ENCODE measurements at regions not wholly inside any gene's neighbourhood (a gene's known extent, or its start where the extent isn't known, plus 50 kb on each side); places are given as distances from the start of the nearest gene placed in this dataset.
"Not testable (repeated sequence)": the region's sequence is repeated elsewhere in the genome, so short reads cannot be mapped to it uniquely, and the experiment has no call there.

DNA sequence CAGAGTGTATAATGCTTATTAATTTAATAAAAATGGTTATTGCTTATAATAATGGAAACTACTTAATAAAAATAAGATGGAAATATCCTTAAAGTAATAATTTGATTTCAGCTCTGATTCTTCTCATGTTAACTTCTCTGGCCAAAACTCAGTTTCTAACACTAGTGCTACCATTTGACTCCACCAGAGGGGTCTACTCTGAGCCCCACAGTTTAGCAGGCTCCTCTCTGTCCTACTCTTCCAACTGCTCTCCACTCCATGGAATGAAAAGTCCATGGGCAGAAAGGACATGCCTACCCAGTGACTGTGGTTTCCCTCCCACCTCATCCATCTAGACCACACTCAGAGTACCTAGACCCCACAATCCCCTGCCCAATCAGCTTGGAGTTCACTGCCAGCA is 489.1 kb upstream of the CAMK1G start:
- DNase-seq (ENCODE audit: low read depth): no peak
- in situ Hi-C loops (cut with HindIII; ENCODE audit: low pct_unique_long_range_greater_than_20kb, low sequenced_read_pairs): no loop called here

DNA sequence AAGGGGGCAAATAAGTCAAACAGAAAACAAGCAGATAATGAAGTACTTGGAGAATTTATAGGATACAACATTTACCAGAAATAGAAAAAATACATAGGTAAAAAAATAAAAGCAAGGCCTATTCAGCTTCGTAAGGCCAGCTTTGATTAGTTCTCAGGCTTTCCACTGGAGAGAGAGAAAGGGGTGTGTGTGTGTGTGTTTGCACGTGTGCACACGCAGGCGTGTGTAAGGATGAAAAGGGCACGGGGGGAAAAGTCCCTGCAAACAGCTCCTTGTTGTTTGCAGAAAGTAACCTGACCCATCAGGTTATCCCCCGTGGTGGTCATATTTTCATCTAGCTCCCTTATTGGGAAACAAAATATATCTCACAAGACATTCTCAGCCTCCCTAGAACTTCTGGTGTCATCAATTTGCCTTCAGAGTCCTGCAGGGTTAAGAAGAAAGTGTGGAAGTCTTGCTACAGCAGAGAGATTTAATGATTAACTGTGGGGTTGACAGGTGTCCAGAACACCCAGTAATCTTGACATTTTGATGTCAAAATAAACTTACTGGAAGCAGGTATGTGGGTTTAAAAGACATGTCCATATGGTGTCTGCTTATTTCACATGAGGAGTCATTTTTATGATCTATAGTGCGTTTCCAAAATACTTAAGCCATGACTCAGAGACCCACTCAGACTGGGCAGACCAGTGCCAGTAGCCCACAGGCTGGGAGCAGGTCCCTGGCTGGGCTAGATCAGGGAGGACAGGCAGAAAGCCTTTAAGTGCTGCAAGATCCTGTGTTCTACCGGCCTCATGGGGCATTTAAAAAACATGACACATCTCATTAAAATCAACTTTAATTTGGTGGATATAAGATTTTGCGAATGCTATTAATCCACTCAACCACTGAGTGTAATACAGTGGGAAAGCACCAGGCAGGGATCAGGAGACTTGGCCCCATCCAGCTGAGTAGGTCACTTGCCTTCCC is 487.6 kb upstream of the CAMK1G start:
- no peak for DNase-seq (ENCODE audit: low read depth)
- in situ Hi-C loops (cut with HindIII; ENCODE audit: low pct_unique_long_range_greater_than_20kb, low sequenced_read_pairs): no loop called here

GRCh38 chr1:209100460-209100859 is 483.1 kb upstream of the CAMK1G start:
- DNase-seq (ENCODE audit: low read depth): no peak
- in situ Hi-C loops (cut with HindIII; ENCODE audit: low pct_unique_long_range_greater_than_20kb, low sequenced_read_pairs): no loop called here

DNA sequence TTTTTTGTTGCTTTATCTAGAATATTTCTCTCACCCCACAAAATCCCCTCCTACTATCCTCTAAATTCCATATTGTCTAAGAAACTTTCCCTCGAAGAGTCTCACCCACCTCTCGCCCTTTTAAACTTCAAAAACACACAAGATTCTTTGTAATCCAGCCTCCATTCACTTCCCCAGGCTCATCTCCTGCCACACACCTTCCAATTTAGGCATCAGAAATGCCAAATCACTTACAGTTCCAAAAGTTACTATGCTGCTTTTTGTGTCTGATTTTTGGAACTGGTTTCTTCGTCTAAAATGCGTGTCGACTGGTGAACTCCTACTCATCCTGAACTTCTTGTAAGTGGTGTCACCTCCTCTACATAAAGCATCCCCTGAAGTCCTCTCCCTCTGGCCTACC is 482.4 kb upstream of the CAMK1G start:
- in situ Hi-C loops (cut with HindIII; ENCODE audit: low pct_unique_long_range_greater_than_20kb, low sequenced_read_pairs): no loop called here
- no peak for DNase-seq (ENCODE audit: low read depth)

GRCh38 chr1:209102120-209102519 is 481.4 kb upstream of the CAMK1G start:
- in situ Hi-C loops (cut with HindIII; ENCODE audit: low pct_unique_long_range_greater_than_20kb, low sequenced_read_pairs): no loop called here
- no peak for DNase-seq (ENCODE audit: low read depth)

DNA sequence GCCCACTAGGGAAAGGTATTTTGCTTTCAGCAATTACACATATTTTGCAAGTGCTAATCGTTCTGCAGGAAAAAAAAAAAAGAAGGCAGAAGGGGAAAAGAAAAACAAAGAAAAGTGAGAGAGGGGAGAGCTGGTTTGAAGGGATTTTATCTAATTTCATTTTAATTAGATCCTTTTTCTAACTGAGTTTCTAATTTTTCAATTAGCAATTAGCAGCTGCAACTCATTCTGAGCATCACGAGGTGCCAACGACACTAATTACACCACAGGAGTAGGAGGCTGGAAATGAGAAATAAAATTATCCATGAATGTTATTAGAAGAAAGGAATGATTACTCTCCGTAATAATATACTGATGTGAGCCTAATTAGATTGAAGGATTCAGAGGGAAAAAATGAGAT is 481.0 kb upstream of the CAMK1G start:
- no peak for DNase-seq (ENCODE audit: low read depth)
- in situ Hi-C loops (cut with HindIII; ENCODE audit: low pct_unique_long_range_greater_than_20kb, low sequenced_read_pairs): no loop called here

- in situ Hi-C loops (cut with HindIII; ENCODE audit: low pct_unique_long_range_greater_than_20kb, low sequenced_read_pairs): no loop called here
- DNase-seq (ENCODE audit: low read depth): no peak
Observed at GRCh38 chr1:209103092-209103491, 480.4 kb upstream of the CAMK1G start.

- in situ Hi-C loops (cut with HindIII; ENCODE audit: low pct_unique_long_range_greater_than_20kb, low sequenced_read_pairs): no loop called here
- DNase-seq (ENCODE audit: low read depth): no peak
Observed at GRCh38 chr1:209104646-209105045, 478.9 kb upstream of the CAMK1G start.

DNA sequence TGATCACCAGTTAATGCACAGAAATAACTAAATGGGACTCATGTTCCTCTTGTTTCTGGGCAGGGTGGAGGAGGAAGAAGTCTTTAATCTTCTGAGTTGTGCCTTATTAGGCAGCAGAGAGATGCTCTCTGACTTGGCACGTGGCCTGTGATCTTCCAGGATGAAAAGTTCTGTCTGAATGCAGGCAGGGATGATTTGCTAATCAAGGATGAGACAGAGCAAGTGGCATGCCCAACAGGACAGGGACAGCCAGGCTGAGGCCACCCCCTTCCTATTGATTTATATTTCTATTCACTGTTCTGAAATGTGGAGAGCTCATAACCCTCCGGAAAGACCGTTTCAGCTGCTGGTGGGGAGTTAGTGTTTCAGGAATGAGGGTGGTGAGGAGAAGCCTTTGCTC is 477.8 kb upstream of the CAMK1G start:
- no peak for DNase-seq (ENCODE audit: low read depth)
- in situ Hi-C loops (cut with HindIII; ENCODE audit: low pct_unique_long_range_greater_than_20kb, low sequenced_read_pairs): no loop called here

DNA sequence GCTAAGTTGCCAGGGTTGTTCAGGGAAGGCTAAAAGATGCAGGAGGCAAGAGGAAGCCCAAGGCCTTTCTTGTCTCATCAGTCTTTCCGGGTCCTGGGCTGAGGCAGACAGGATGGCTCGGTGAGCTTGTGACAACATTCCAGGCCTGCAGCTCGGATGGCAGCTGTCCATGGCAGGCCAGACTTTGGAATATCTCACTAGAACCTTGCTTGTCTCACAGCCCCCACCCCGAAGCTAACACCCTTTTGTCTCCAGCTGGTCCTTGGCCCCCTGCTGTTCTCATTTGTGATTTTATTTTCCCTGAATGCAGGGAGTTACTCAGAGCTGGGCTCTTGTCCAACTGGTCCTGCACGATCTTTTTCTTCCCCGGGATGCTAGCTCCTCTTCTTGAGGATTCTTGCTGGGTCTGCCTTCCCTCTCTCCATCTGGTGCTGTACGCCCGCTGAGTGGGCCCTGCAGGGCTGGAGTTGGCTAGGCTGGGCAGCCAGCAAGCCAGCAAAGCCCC is 477.2 kb upstream of the CAMK1G start:
- DNase-seq (ENCODE audit: low read depth): no peak
- in situ Hi-C loops (cut with HindIII; ENCODE audit: low pct_unique_long_range_greater_than_20kb, low sequenced_read_pairs): no loop called here

DNA sequence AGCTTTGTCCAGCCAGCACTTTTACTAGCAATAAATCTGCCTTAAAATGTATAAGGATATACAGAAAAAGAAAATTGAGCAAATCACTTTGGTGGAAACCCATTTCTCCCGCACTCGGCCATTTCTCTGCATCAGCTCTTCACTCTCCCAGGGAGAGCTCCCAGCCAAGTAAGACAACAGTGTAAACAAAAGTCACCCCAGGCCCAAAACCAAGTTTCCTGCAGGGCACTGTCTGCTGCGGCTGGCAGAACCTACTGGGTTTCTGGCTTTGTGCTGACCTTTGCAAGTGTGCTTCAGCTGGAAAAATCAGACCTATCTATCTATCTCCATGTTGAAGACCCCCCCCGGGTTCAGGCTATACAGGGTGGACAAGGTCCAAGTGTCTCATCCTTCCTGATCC is 476.7 kb upstream of the CAMK1G start:
- no peak for DNase-seq (ENCODE audit: low read depth)
- in situ Hi-C loops (cut with HindIII; ENCODE audit: low pct_unique_long_range_greater_than_20kb, low sequenced_read_pairs): no loop called here

- in situ Hi-C loops (cut with HindIII; ENCODE audit: low pct_unique_long_range_greater_than_20kb, low sequenced_read_pairs): no loop called here
- no peak for DNase-seq (ENCODE audit: low read depth)
Observed at GRCh38 chr1:209107535-209107934, 476.0 kb upstream of the CAMK1G start.

DNA sequence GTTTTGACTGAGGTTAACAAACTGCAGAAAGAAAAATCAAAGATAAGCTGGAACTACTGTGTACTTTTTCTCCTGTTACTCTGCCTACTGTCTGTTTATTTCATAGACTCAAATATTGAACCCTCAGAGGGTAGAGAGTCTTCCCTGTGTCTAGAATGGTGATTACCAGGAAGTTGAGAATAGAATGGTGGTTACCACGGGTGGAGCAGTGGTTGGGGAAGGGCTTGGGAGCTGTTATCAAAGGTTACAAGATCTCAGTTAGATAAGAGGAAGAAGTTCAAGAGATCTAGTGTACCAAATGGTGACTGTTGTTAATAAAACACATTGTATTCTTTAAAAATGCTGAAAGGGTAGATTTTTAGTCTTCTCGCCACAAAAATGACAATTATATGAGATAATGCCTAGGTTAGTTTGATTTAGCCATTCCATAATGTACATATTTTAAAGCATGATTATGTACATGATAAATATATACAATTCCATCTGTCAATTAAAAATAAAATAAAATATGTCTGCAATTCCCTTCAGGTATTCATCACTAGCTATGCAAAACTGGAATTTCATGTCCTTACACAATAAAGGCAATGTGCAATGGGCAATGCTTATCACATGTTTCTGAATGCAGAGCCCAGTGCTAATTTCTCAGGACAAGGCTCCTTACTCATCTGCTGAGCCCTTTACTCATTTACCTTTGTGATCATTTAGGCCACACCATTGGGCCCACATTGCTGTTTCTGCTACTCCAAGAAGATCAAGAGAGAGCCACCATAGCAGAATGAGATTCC is 474.3 kb upstream of the CAMK1G start:
- no peak for DNase-seq (ENCODE audit: low read depth)
- in situ Hi-C loops (cut with HindIII; ENCODE audit: low pct_unique_long_range_greater_than_20kb, low sequenced_read_pairs): no loop called here

DNA sequence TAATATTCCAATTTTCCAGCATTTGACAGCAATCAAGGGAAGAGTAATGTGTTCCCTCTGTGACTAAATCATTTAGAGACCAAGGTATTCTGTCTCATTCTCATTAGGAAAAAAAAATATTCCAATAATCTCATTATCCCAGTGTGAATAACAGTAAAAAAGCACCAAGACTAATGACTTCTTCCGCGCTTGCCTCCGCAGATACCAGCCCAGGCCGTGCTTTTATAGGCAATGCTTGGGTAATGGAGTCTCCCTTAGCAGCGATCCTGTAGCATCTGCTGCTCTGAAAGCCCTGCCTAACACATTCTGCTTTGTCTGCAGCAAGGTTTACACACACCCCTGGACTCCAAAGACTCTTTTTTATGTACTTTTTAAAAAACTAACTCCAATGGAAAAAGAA is 470.0 kb upstream of the CAMK1G start:
- in situ Hi-C loops (cut with HindIII; ENCODE audit: low pct_unique_long_range_greater_than_20kb, low sequenced_read_pairs): no loop called here
- no peak for DNase-seq (ENCODE audit: low read depth)

DNA sequence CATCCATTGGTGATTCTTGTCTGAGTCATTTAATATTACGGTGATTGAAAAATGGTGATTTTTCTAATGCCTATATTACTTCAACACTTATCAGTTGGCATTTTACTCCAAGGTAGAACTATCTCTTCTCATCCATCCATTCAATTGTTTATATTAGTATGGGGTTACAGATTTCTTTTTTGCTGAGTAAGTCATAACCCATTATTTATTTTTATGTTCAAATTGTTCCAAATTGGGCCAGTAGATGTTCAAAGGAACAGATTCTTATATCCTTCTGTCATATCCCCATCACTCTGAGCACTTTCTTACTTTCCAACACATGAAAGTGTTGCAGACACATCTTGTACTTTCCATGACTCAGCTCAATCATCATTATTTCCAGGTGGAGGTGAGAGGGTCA is 466.8 kb upstream of the CAMK1G start:
- no peak for DNase-seq (ENCODE audit: low read depth)
- in situ Hi-C loops (cut with HindIII; ENCODE audit: low pct_unique_long_range_greater_than_20kb, low sequenced_read_pairs): no loop called here

- in situ Hi-C loops (cut with HindIII; ENCODE audit: low pct_unique_long_range_greater_than_20kb, low sequenced_read_pairs): no loop called here
- no peak for DNase-seq (ENCODE audit: low read depth)
Observed at GRCh38 chr1:209123601-209124000, 459.9 kb upstream of the CAMK1G start.

GRCh38 chr1:209129091-209129490 is 454.4 kb upstream of the CAMK1G start:
- in situ Hi-C loops (cut with HindIII; ENCODE audit: low pct_unique_long_range_greater_than_20kb, low sequenced_read_pairs); DNase-seq (ENCODE audit: low read depth): not testable (repeated sequence)

DNA sequence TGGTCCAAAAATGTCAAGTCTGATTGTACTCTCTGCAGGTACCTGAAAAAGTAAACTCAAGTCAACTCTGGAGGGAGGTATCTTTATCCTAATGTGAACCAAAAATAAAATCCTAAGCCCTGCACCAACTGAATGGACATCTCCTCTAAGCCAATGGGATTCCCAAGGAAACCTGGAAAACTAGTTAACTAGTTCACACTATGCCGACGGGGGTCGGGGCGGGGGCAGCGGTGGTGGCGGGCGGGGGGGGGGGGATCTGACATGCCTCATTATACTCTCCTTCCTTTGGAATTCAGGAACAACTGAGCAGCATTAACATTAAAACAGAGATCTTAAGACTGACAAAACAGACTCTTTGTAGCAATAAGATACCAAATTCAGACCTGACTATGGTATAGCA is 452.6 kb upstream of the CAMK1G start:
- in situ Hi-C loops (cut with HindIII; ENCODE audit: low pct_unique_long_range_greater_than_20kb, low sequenced_read_pairs): no loop called here
- DNase-seq (ENCODE audit: low read depth): no peak

- in situ Hi-C loops (cut with HindIII; ENCODE audit: low pct_unique_long_range_greater_than_20kb, low sequenced_read_pairs): no loop called here
- no peak for DNase-seq (ENCODE audit: low read depth)
Observed at GRCh38 chr1:209132736-209133467, 450.6 kb upstream of the CAMK1G start.
